B cell (primary cell): ENCODE measurements at regions not wholly inside any gene's neighbourhood (a gene's known extent, or its start where the extent isn't known, plus 50 kb on each side); places are given as distances from the start of the nearest gene placed in this dataset.

Experiments used
- ATAC-seq: fragments of 200-7000 bp; cut with Tn5 transposase; one replicate; pipeline ENCODE4 v1.10.0; 2021; ENCODE audit warnings: low read depth, mild to moderate bottlenecking, moderate number of reproducible peaks, moderate library complexity
- CTCF ChIA-PET: fragments of 350-600 bp; sonication (Branson Sonifier 250); formaldehyde crosslinking; loops from one replicate; lab custom pipeline; 2021; ENCODE audit warnings: antibody characterized with exemption, inconsistent platforms; lab: Charles Lee
- POLR2A ChIA-PET: fragments of 350-600 bp; sonication (Branson Sonifier 250); formaldehyde crosslinking; loops from one replicate; lab custom pipeline; 2021; ENCODE audit warnings: antibody characterized with exemption; lab: Charles Lee
- DNase-seq: peaks from one replicate; pipeline ENCODE4 v3.0.0; 2013
- H2AFZ ChIP-seq: 2 replicates; pipeline ENCODE4 v1.6.1; 2012; ENCODE audit warnings: mild to moderate bottlenecking, low read depth, low read length; ENCODE audit not compliant: insufficient read depth, poor library complexity, severe bottlenecking
- H3K27ac ChIP-seq, 2 donors: 1 replicate in 1 of 2; 2 replicates in 1 of 2; pipeline ENCODE4 v1.5.1; 2012 to 2013; ENCODE audit warnings: low read length in 2 of 2, mild to moderate bottlenecking in 2 of 2, moderate library complexity in 1 of 2
- H3K27me3 ChIP-seq, 4 experiments: fragments of 200-600 bp in 1 of 4; sonication (generic) in 1 of 4; replicated peaks in 1 of 4; 1 replicate in 2 of 4; 2 replicates in 2 of 4; pipeline versions ENCODE4 v1.6.1 to v1.7.0; 2013 to 2016; ENCODE audit warnings: low read length in 3 of 4, mild to moderate bottlenecking in 2 of 4, mixed read lengths in 1 of 4, moderate library complexity in 1 of 4; ENCODE audit not compliant: insufficient read depth in 4 of 4, control insufficient read depth in 3 of 4; ENCODE audit errors: control extremely low read depth in 1 of 4
- H3K36me3 ChIP-seq, 2 experiments: replicated peaks in 1 of 2; 1 replicate in 1 of 2; 2 replicates in 1 of 2; pipeline versions ENCODE4 v1.6.1 to v1.7.1; 2013; ENCODE audit warnings: low read length in 1 of 2; ENCODE audit not compliant: insufficient read depth in 2 of 2, control insufficient read depth in 1 of 2; ENCODE audit errors: control extremely low read depth in 1 of 2, extremely low read depth in 1 of 2
- H3K4me1 ChIP-seq, 2 donors: fragments of 200-600 bp in 1 of 2; sonication (generic) in 1 of 2; 1 replicate in 1 of 2; 2 replicates in 1 of 2; pipeline versions ENCODE4 v1.5.1 to v1.6.1; 2013 to 2017; ENCODE audit warnings: low read length in 2 of 2; ENCODE audit not compliant: control insufficient read depth in 2 of 2, insufficient read depth in 2 of 2
- H3K4me2 ChIP-seq: replicated peaks from 2 replicates; pipeline ENCODE3; 2012; ENCODE audit warnings: mild to moderate bottlenecking, low read depth, low read length; ENCODE audit not compliant: poor library complexity, severe bottlenecking
- H3K4me3 ChIP-seq, 5 experiments: fragments of 200-600 bp in 1 of 5; sonication (generic) in 1 of 5; 1 replicate in 3 of 5; 2 replicates in 2 of 5; pipeline versions ENCODE4 v1.5.1 to v1.7.0; 2011 to 2016; ENCODE audit warnings: low read length in 4 of 5, mild to moderate bottlenecking in 4 of 5, low read depth in 2 of 5, control low read depth in 1 of 5, moderate library complexity in 1 of 5; ENCODE audit not compliant: insufficient read depth in 1 of 5; ENCODE audit errors: control extremely low read depth in 1 of 5, extremely low read depth in 1 of 5
- H3K79me2 ChIP-seq: fragments of 200-600 bp; sonication (generic); one replicate; pipeline ENCODE4 v1.6.0; 2016; ENCODE audit warnings: low read length; ENCODE audit not compliant: control insufficient read depth, insufficient read depth
- H3K9ac ChIP-seq: fragments of 200-600 bp; sonication (generic); 2 replicates; pipeline ENCODE4 v1.6.1; 2017; ENCODE audit warnings: mild to moderate bottlenecking, low read length, moderate library complexity
- H3K9me3 ChIP-seq, 3 donors: one replicate each; pipeline versions ENCODE4 v1.6.1 to v1.7.1; 2013; ENCODE audit warnings: low read length in 2 of 3; ENCODE audit not compliant: control insufficient read depth in 2 of 3, insufficient read depth in 1 of 3; ENCODE audit errors: control extremely low read depth in 1 of 3
- H4K20me1 ChIP-seq: 2 replicates; pipeline ENCODE4 v1.6.0; 2012; ENCODE audit warnings: mild to moderate bottlenecking, low read length; ENCODE audit not compliant: insufficient read depth, control insufficient read depth, poor library complexity, severe bottlenecking
- H3K27ac Mint-ChIP-seq: one replicate; pipeline ENCODE4 v1.8.0; 2021; ENCODE audit warnings: mixed read lengths
- H3K27me3 Mint-ChIP-seq: one replicate; pipeline ENCODE4 v1.8.0; 2021; ENCODE audit warnings: mixed read lengths
- H3K4me1 Mint-ChIP-seq: one replicate; pipeline ENCODE4 v1.8.0; 2021; ENCODE audit warnings: mixed read lengths
- H3K4me3 Mint-ChIP-seq: one replicate; pipeline ENCODE4 v1.8.0; 2021; ENCODE audit warnings: mixed read lengths
- H3K9me3 Mint-ChIP-seq: one replicate; pipeline ENCODE4 v1.8.0; 2022; ENCODE audit warnings: mixed read lengths; ENCODE audit not compliant: insufficient read depth
- EZH2 ChIP-seq: IDR thresholded peaks from 2 replicates; pipeline ENCODE4 v1.6.1; 2012; ENCODE audit warnings: borderline replicate concordance, low read depth, mild to moderate bottlenecking, moderate library complexity, low read length; ENCODE audit not compliant: insufficient read depth, poor library complexity, severe bottlenecking
- WGBS: methylation state at CpG from one replicate; pipeline ENCODE4 v1.1.5; 2013; ENCODE audit warnings: missing lambda C conversion rate; ENCODE audit not compliant: insufficient coverage; 5-methylcytosine and 5-hydroxymethylcytosine counted together
- intact Hi-C: fragments of 100-400 bp; cut with micrococcal nuclease; formaldehyde crosslinking; loops from one replicate; pipeline ENCODE4 v1.10.0; 2022
- TF ChIP-seq, protein P1 (sequence below): fragments of 200-600 bp; IDR thresholded peaks from one replicate; pipeline ENCODE4 v1.8.0; 2022; ENCODE audit warnings: antibody characterized with exemption, mild to moderate bottlenecking

DNA sequence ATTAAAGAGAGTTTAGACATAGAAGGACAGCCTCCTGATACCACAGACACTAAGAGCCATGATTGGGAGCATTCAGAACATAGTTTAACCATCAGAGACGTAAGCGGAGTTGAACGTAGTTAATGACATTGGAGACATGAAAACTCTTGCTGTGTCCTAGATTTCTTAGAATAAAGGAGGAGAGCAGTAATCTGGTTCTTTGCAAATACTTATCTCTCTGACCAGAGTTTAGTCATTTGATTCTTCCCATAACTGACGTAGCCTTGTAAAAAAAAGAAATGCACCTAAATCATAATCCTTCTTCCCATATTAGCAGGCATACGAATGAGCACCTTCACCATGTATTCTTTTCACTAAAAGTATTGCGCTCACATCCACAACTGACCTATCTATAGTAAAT, 433.3 kb upstream of the SMC2 start:
- ChIA-PET CTCF (no interaction called here), POLR2A (no interaction called here)
- Histone ChIP-seq H3K36me3 (no peaks in the 10 kb centered on the region), H3K4me2 (no peak overlapping the region), H3K9ac (no peak overlapping the region), H3K4me1 (no peaks in the 10 kb centered on the region), H3K79me2 (no peaks in the 10 kb centered on the region), H3K27ac (no peak overlapping the region), H3K4me3 (no peak overlapping the region), H3K9me3 (peaks cover 0 to 8% (median 8%) of the 10 kb centered on the region in 3 donors), H4K20me1 (no peaks in the 10 kb centered on the region), H3K27me3 (no peaks in the 10 kb centered on the region), H2AFZ (no peak overlapping the region)
- no peaks in the 10 kb centered on the region for H3K9me3 Mint-ChIP-seq
- no peak overlapping the region for H3K4me3 Mint-ChIP-seq
- no peak for TF ChIP-seq EZH2
- TF ChIP-seq, protein P1, sequence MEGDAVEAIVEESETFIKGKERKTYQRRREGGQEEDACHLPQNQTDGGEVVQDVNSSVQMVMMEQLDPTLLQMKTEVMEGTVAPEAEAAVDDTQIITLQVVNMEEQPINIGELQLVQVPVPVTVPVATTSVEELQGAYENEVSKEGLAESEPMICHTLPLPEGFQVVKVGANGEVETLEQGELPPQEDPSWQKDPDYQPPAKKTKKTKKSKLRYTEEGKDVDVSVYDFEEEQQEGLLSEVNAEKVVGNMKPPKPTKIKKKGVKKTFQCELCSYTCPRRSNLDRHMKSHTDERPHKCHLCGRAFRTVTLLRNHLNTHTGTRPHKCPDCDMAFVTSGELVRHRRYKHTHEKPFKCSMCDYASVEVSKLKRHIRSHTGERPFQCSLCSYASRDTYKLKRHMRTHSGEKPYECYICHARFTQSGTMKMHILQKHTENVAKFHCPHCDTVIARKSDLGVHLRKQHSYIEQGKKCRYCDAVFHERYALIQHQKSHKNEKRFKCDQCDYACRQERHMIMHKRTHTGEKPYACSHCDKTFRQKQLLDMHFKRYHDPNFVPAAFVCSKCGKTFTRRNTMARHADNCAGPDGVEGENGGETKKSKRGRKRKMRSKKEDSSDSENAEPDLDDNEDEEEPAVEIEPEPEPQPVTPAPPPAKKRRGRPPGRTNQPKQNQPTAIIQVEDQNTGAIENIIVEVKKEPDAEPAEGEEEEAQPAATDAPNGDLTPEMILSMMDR, result no peak
- WGBS, result 100% methylated on average over 1 of the region's 6 CpGs
- DNase-seq, result no peak
- intact Hi-C loops, result no loop called here
- H3K4me1 Mint-ChIP-seq, result no peaks in the 10 kb centered on the region
- H3K27ac Mint-ChIP-seq, result no peak overlapping the region
- no peaks in the 10 kb centered on the region for H3K27me3 Mint-ChIP-seq
- no peak for ATAC-seq

DNA sequence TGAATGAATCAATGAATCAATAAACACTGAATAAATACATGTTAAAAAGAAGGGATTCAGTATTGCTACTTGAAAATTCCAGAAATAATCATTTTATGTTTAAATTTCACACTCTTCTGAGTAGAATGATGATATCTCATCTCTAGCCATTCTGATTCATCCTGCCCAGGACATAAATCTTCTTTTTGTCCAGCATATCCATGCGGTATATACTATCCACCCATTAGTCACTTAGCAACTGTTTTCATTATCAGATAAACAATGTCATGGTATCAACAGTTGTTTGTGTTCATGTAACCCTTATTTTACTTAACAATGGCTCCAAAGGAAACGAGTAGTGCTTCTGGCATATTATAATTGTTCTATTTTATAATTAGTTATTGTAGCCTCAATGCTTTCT, 432.4 kb upstream of the SMC2 start:
- Histone ChIP-seq H3K36me3 (no peaks in the 10 kb centered on the region), H3K79me2 (no peaks in the 10 kb centered on the region), H3K9me3 (peaks cover 0 to 8% (median 8%) of the 10 kb centered on the region in 3 donors), H3K9ac (no peak overlapping the region), H2AFZ (no peak overlapping the region), H3K27ac (no peak overlapping the region), H3K27me3 (no peaks in the 10 kb centered on the region), H3K4me3 (no peak overlapping the region), H3K4me1 (no peaks in the 10 kb centered on the region), H3K4me2 (no peak overlapping the region), H4K20me1 (no peaks in the 10 kb centered on the region)
- intact Hi-C loops, result no loop called here
- ATAC-seq, result no peak
- no peak for DNase-seq
- Mint-ChIP-seq H3K4me1 (no peaks in the 10 kb centered on the region), H3K27ac (no peak overlapping the region), H3K4me3 (no peak overlapping the region), H3K27me3 (no peaks in the 10 kb centered on the region), H3K9me3 (no peaks in the 10 kb centered on the region)
- CTCF ChIA-PET, result no interaction called here
- TF ChIP-seq, protein P1, result no peak
- no peak for TF ChIP-seq EZH2
- 80% methylated on average over 1 of the region's 2 CpGs for WGBS
- POLR2A ChIA-PET, result no interaction called here
